ENCODE measurements at regions not wholly inside any gene's neighbourhood (a gene's known extent, or its start where the extent isn't known, plus 50 kb on each side); places are given as distances from the start of the nearest gene placed in this dataset.
"Not testable (repeated sequence)": the region's sequence is repeated elsewhere in the genome, so short reads cannot be mapped to it uniquely, and the experiment has no call there.

DNA sequence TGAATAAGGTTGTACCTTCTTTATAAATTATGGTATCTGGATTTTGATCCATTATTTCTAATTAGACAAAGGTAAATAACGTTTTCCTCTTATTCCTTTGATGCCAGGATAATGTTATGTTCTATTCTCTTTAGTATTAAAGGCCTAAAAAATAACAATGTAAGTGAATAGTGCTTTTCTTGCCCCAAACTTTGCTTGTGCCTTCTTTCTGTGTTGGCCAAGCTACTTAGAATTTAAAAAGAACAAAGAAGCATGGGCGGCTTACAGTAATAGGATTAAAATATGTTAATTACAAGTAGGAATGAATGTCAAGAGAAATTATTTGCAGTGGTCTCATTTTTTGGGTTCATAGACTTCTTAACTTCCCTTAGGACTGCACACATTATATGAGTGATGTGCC is 105.0 kb upstream of the FSIP2 start:
- no peak for DNase-seq (ENCODE audit: low read depth in 2 of 2, low spot score in 1 of 2)

DNA sequence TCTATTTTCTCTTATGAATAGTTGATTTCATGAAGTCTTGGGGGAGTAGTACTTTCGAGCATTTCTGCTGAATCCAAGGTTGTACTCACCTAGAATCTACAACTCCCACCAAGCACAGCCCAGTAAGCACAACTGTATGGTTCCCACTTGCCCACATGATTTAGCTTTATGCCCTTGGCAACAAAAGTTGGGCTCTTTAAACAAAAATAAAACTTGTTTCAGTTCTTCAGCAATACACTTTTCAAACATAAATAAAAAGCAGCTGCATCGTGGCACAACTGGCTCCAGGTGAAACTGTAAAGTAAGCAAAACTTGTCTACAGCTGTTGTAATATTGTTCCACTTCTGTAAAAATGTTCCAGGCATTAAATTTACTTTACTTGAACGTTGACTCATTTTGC is 99.8 kb upstream of the FSIP2 start:
- DNase-seq (ENCODE audit: low read depth in 2 of 2, low spot score in 1 of 2), result no peak

DNA sequence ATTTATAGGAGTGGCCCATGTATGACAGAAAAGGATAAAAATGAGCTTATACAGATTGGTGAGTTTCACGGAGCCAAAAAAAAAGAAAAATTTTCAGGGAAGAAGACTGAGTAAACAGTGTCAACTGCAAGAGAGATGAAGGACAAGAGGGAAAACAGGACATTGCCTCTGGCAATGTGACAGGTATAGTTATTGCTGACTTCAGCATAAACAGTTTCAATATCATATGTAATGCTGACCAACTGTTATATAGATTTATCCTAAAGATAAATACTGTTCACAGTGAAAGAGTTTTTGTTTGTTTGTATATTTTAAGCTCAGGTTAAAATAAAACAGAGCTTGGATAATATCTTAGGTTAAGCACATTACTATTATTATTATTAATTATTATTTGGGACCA is 98.0 kb upstream of the FSIP2 start:
- no peak for DNase-seq (ENCODE audit: low read depth in 2 of 2, low spot score in 1 of 2)

DNA sequence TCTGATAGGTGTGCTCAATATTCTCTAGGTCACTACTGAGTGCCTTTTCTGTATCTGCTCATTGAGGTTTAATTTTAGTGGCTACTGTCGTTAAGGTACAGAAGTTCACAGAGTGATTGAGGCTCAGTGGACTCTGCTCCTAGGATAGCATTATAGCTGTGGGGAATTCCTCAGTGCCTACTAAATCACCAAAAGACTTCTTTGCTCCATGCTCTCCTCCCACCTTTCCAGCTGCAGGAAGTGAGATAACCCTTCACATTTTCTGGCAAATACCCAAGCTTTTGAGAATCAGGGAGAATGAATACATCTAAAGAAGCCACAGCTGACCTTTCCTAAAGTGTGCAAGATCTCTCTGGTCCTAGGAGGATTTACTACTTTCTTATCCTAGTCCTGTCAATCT is 95.2 kb upstream of the FSIP2 start:
- no peak for DNase-seq (ENCODE audit: low read depth in 2 of 2, low spot score in 1 of 2)

DNA sequence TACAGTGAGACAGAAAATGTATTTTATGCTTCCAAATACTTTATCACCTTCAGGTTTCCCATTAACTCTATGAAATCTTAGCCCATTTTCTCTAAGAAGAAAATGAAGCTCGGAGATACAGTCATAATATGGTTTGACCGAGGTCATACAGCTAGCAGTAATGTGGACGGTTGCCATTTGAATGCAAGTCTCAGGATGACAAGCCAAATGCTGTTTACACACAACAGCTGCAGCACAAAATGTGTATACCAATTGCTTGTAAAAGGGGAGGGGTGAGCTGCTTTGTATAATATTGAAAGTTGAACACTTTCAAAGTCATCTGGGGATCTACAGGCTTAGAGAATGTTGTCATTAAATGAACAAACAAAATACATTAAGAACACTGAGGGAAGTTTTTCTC is 93.8 kb upstream of the FSIP2 start:
- no peak for DNase-seq (ENCODE audit: low read depth in 2 of 2, low spot score in 1 of 2)

DNA sequence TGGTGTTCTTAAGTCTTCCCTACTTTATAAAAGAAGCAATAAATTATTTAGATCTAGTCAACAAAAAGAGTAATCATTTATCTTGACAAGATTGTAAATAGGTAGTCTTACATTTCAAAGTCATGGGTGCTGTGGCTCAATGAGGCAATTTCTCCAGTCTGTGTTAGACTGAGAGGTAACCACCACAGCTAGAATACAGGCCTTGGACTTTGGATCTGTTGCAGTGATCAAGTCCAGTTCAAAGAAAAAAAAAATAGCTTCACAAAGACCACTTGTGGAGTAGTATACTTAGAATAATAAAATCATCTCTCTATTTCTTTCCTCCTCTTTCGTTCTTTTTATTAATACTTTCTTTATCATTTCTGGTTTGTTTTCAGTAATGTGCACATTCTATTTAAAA is 93.1 kb upstream of the FSIP2 start:
- DNase-seq (ENCODE audit: low read depth in 2 of 2, low spot score in 1 of 2), result no peak

DNA sequence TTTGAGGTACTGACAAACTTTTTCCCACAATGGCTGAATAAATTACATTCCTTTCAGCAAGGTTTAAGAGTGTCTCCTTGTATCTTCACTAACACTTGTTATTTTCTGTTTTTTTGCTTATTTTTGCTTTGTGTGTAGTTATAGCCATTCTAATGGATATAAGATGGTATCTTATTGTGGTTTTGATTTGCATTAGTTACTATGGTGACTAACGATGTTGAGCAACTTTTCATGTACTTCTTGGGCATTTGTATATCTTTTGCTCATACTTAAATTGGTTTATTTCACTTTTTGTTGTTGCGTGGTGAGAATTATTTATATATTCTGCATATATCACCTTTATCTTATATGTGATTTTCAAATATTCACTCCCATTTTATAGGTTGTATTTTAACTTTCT is 79.9 kb upstream of the FSIP2 start:
- no peak for DNase-seq (ENCODE audit: low read depth in 2 of 2, low spot score in 1 of 2)

DNA sequence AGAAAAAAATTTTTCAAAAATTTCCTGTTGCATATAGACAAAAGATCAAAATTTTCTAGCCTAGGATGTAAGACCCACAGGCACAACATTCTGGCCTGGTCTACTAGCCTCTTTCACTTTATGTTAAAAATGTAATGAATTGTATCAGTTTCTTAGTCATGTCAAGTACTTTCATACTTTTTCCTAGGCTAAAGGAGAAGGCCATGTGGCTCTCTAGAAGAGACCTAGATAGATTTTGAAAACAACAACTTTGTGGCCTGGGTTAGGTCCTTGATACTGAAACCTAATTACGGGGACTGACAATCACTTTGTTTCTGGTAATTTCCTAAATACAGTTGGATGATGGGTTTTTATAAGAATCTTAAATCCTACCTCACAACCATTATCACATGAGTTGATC is 74.8 kb upstream of the FSIP2 start:
- no peak for DNase-seq (ENCODE audit: low read depth in 2 of 2, low spot score in 1 of 2)

DNA sequence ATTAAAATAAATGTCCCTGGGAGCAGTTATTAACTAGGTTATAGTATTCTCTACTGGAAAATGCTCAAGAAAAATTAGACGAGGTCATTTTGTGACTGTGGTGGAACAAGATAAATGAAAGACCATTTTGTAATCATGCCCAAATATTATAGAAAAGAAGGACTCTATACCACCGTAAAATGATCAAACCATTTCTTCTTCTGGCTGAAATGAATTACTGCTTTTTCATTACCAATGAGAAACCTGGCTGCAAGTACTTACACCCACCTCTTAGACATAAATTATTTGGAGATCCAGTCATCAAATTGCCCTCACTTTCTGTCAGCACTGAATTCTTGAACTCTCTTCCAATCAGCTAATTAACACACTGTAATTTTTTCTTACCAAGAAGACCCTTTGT is 74.2 kb upstream of the FSIP2 start:
- DNase-seq (ENCODE audit: low read depth in 2 of 2, low spot score in 1 of 2), result no peak

DNA sequence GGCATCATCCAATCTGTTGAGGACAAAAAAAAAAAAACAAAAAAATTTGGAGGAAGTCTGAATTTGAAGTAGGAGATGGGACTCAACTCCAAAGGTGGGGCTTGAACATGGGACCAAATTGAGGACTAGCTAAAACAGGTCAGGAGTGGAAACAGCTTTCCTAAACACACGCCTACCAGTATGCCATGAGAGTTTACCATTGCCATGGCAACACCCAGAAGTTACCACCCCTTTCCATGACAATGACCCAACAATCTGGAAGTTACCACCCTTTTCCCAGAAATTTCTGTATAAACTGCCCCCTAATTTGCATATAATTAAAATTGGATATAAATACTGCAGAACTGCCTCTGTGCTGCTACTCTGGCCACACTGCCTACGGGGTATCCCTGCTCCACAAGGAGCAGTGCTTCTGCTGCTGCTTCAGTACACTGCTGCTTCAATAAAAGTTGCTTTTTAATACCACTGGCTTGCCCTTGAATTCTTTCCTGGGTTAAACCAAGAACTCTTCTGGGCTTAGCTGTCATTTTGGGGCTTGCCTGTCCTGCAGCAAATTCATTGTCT is 73.3 kb upstream of the FSIP2 start:
- no peak for DNase-seq (ENCODE audit: low read depth in 2 of 2, low spot score in 1 of 2)

DNA sequence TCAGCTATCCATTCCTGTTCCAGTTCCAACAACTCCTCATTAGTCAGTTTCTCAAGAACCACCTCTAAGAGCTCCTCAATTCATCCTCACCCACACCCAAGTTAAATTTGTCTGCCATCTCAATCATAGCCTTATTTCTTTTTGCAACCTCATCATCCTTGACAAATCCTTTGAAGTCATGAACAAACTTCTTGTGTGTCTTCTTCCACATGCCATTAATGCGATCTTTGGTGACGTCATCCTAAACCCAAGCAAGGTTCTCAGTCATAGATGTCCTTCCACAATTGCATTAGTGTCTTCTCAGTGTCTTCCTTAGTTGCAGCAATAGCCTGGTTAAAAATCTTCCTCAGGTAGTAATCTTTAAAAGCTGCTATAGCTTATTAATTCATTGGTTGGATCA is 71.2 kb upstream of the FSIP2 start:
- DNase-seq (ENCODE audit: low read depth in 2 of 2, low spot score in 1 of 2), result no peak

DNA sequence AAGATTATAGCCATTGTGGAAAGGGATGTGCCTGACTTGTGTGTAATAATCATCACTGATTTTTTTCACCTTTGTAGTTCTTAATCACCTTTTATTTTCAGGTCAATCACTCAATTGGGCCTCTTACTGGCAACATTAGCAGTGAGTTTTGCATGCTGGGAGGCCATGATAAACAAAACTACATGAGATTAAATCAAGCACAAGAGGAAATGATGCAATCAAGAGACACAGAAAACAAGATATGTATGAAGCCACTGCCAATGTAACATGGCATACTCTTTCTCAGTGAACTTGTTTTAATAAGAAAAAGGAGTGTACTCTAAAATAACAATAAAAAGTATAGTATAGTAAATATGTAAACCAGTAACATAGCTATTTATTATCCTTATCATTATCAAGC is 69.9 kb upstream of the FSIP2 start:
- no peak for DNase-seq (ENCODE audit: low read depth in 2 of 2, low spot score in 1 of 2)

DNA sequence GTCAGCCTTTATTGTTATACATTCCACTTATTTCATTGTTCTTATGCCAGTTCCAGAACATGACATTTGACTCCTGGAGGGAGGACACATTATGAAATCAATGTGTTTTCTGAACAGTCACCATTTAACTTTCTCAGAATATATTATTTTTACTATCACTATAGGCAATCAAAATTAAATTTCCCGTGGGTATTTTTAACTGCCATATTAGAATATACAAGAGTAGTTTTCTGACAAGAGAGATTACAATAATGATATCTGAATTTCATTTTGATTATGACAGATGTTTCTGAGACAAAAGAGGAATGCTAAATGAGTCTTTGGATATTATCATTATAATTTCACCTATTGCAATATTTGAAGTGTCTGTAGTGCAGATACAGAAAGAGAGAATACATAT is 64.4 kb upstream of the FSIP2 start:
- DNase-seq (ENCODE audit: low read depth in 2 of 2, low spot score in 1 of 2), result no peak

DNA sequence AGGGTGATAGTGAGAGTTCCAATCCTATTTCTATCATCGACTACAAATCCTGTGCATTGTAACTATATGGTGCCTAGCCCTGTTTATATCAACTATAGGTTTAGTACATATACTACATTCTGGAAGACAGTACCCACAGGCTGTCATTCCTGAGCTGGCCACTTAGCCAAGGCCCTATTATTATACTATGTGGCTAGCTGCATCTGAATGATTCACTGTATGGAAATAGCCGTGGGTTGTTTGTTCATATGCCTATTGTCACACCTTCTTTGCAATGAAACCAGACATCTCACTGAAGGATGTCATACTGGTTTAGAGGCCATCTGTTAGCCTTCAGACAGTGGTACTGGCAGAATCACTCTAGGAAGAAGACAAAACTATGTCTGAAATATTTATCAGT is 62.3 kb upstream of the FSIP2 start:
- DNase-seq (ENCODE audit: low read depth in 2 of 2, low spot score in 1 of 2), result no peak

DNA sequence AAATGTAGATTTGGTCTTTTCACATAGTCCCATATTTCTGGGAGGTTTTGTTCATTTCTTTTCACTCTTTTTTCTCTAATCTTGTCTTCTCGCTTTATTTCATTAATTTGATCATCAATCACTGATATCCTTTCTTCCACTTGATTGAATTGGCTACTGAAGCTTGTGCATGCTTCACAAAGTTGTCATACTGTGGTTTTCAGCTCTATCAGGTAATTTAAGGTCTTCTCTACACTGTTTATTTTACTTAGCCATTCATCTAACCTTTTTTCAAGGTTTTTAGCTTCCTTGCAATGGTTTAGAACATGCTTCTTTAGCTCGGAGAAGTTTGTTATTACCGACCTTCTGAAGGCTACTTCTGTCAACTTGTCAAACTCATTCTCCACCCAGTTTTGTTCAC is 51.6 kb upstream of the FSIP2 start:
- not testable (repeated sequence) for DNase-seq (ENCODE audit: low read depth in 2 of 2, low spot score in 1 of 2)

DNA sequence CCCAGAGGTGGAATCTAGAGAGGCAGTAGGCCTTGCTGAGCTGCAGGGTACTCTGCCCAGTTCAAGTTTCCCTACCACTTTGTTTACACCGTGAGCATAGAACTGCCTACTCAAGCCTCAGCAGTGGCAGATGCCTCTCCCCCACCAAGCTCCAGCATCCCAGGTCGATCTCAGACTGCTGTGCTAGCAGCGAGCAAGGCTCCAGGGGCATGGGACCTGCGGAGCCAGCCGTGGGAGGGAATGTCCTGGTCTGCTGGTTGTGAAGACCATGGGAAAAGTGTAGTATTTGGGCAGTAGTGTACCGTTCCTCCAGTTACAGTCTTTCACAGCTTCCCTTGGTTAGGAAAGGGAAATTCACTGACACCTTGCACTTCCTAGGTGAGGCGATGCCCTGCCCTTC is 50.6 kb upstream of the FSIP2 start:
- DNase-seq (ENCODE audit: low read depth in 2 of 2, low spot score in 1 of 2), result no peak

All from stimulated activated CD8-positive, alpha-beta memory T cell treated with anti-CD3 and anti-CD28 coated beads, Interleukin-4, amount 100 ng/mL, for 1 hour (primary cell).